Prostate gland (tissue), 2 donors: ENCODE measurements at regions not wholly inside any gene's neighbourhood (a gene's known extent, or its start where the extent isn't known, plus 50 kb on each side); places are given as distances from the start of the nearest gene placed in this dataset.

Experiments
- DNase-seq: peaks from one replicate; pipeline ENCODE4 v3.0.0-alpha.2; 2019; ENCODE audit warnings: low spot score
- H3K27ac ChIP-seq, 2 donors: fragments of 200-600 bp; sonication (generic); 2 replicates each; pipeline ENCODE4 v1.5.1; 2017 to 2019
- H3K27me3 ChIP-seq: fragments of 200-600 bp; sonication (generic); replicated peaks from 2 replicates; pipeline ENCODE4 v1.5.1; 2019; ENCODE audit not compliant: insufficient read depth
- H3K36me3 ChIP-seq, 2 donors: fragments of 200-600 bp; sonication (generic); 1 replicate in 1 of 2; 2 replicates in 1 of 2; pipeline versions ENCODE4 v1.5.1 to v1.8.1; 2017 to 2019
- H3K4me1 ChIP-seq: fragments of 200-600 bp; sonication (generic); replicated peaks from 2 replicates; pipeline ENCODE4 v1.5.1; 2019
- H3K4me3 ChIP-seq, 2 donors: fragments of 200-600 bp; sonication (generic); 2 replicates each; pipeline ENCODE4 v1.5.1; 2017 to 2019
- H3K9me3 ChIP-seq: fragments of 200-600 bp; sonication (generic); 2 replicates; pipeline ENCODE4 v1.5.1; 2017
- CTCF ChIP-seq, 4 experiments: fragments of 200-600 bp in 2 of 4; fragments of 450-650 bp in 2 of 4; sonication (generic) in 2 of 4; IDR thresholded peaks; 1 replicate in 3 of 4; 2 replicates in 1 of 4; pipeline ENCODE4 v1.5.1; 2016 to 2019; ENCODE audit warnings: antibody characterized with exemption in 4 of 4, mild to moderate bottlenecking in 2 of 4, moderate library complexity in 2 of 4
- POLR2A ChIP-seq: fragments of 450-650 bp; IDR thresholded peaks from one replicate; pipeline ENCODE4 v1.6.1; 2016; ENCODE audit warnings: antibody characterized with exemption, mild to moderate bottlenecking
- POLR2AphosphoS5 ChIP-seq: sonication (generic); formaldehyde crosslinking; IDR thresholded peaks from one replicate; pipeline ENCODE4 v1.6.1; 2017; ENCODE audit warnings: antibody characterized with exemption
- WGBS: methylation state at CpG from one replicate; pipeline ENCODE4 v1.1.5; 2018; 5-methylcytosine and 5-hydroxymethylcytosine counted together
- intact Hi-C: fragments of 100-400 bp; cut with DNase I; formaldehyde crosslinking; loops from one replicate; pipeline ENCODE4 v1.14.2; 2022

- H3K9me3 ChIP-seq, result no peaks in the 10 kb centered on the region
- no peaks in the 10 kb centered on the region for H3K27me3 ChIP-seq
- H3K36me3 ChIP-seq, result no peaks in the 10 kb centered on the region
- TF ChIP-seq POLR2A (no peak), POLR2AphosphoS5 (no peak), CTCF (IDR thresholded peaks at IDR 0.05) (no peak)
- WGBS, result 18% methylated on average over 7 of the region's 7 CpGs
- intact Hi-C loops, result no loop called here
- no peak overlapping the region for H3K27ac ChIP-seq
- DNase-seq, result no peak
- H3K4me3 ChIP-seq, result no peak overlapping the region
- H3K4me1 ChIP-seq, result no peaks in the 10 kb centered on the region
Measured at GRCh38 chr5:25713259-25713658, 1068.5 kb upstream of the CDH10 start.

GRCh38 chr5:25707093-25707492 lies 1062.3 kb upstream of the CDH10 start:
- intact Hi-C loops, result no loop called here
- no peaks in the 10 kb centered on the region for H3K9me3 ChIP-seq
- 48% methylated on average over 2 of the region's 2 CpGs for WGBS

GRCh38 chr5:25701936-25702335 lies 1057.2 kb upstream of the CDH10 start:
- intact Hi-C loops, result no loop called here
- WGBS, result 88% methylated on average over 4 of the region's 4 CpGs
- H3K9me3 ChIP-seq, result no peaks in the 10 kb centered on the region

More at GRCh38 chr5:25707093-25707492, 1062.3 kb upstream of the CDH10 start:
- H3K4me1 ChIP-seq, result no peaks in the 10 kb centered on the region
- TF ChIP-seq POLR2AphosphoS5 (no peak), CTCF (IDR thresholded peaks at IDR 0.05) (no peak), POLR2A (no peak)
- no peak for DNase-seq
- H3K27me3 ChIP-seq, result no peaks in the 10 kb centered on the region
- H3K27ac ChIP-seq, result no peak overlapping the region
- H3K36me3 ChIP-seq, result no peaks in the 10 kb centered on the region
- H3K4me3 ChIP-seq, result no peak overlapping the region

GRCh38 chr5:25694801-25695200 lies 1050.0 kb upstream of the CDH10 start:
- H3K4me1 ChIP-seq, result no peaks in the 10 kb centered on the region
- DNase-seq, result no peak
- intact Hi-C loops, result no loop called here
- TF ChIP-seq POLR2AphosphoS5, result no peak
- no peak for TF ChIP-seq CTCF (IDR thresholded peaks at IDR 0.05)
- no peak overlapping the region for H3K27ac ChIP-seq
- no peak overlapping the region for H3K4me3 ChIP-seq
- no peaks in the 10 kb centered on the region for H3K9me3 ChIP-seq
- H3K27me3 ChIP-seq, result no peaks in the 10 kb centered on the region
- 21% methylated on average over 1 of the region's 1 CpG for WGBS
- no peaks in the 10 kb centered on the region for H3K36me3 ChIP-seq

More at GRCh38 chr5:25701936-25702335, 1057.2 kb upstream of the CDH10 start:
- Histone ChIP-seq H3K4me1 (no peaks in the 10 kb centered on the region), H3K27ac (no peak overlapping the region), H3K4me3 (no peak overlapping the region), H3K27me3 (no peaks in the 10 kb centered on the region), H3K36me3 (no peaks in the 10 kb centered on the region)
- TF ChIP-seq POLR2A (no peak), POLR2AphosphoS5 (no peak), CTCF (IDR thresholded peaks at IDR 0.05) (no peak)
- no peak for DNase-seq

- H3K4me3 ChIP-seq, result no peak overlapping the region
- intact Hi-C loops, result no loop called here
- H3K27ac ChIP-seq, result no peak overlapping the region
- DNase-seq, result no peak
- WGBS, result 69% methylated on average over 3 of the region's 3 CpGs
- TF ChIP-seq CTCF (IDR thresholded peaks at IDR 0.05) (no peak), POLR2A (no peak), POLR2AphosphoS5 (no peak)
- no peaks in the 10 kb centered on the region for H3K27me3 ChIP-seq
- H3K9me3 ChIP-seq, result no peaks in the 10 kb centered on the region
- no peaks in the 10 kb centered on the region for H3K36me3 ChIP-seq
- H3K4me1 ChIP-seq, result no peaks in the 10 kb centered on the region
Measured at GRCh38 chr5:25688156-25688555, 1043.4 kb upstream of the CDH10 start.
